ENCODE measurements at regions not wholly inside any gene's neighbourhood (a gene's known extent, or its start where the extent isn't known, plus 50 kb on each side); places are given as distances from the start of the nearest gene placed in this dataset.
"Not testable (repeated sequence)": the region's sequence is repeated elsewhere in the genome, so short reads cannot be mapped to it uniquely, and the experiment has no call there.

DNA sequence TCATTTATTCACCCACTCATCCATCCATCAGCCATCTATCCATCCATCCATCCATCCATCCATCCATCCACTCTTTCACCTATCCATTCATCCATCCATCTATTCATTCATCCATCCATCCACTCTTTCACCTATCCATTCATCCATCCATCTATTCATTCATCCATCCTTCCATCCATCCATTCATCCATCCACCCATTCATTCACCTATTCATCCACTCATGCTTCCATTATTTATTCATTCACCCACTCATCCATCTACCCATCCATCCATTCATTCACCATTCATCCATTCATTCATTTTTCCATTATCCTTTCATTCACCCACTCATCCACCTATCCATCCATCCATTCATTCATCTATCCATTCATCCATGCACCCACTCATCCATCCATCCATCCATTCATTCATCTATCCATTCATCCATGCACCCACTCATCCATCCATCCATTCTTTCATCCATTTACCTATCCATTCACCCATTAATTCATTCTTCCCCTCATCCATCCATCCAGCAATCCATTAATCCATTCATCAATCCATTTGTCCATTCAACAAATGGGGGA lies 360.9 kb downstream of the ADGRD1 start:
- DNase-seq, result no peak

DNA sequence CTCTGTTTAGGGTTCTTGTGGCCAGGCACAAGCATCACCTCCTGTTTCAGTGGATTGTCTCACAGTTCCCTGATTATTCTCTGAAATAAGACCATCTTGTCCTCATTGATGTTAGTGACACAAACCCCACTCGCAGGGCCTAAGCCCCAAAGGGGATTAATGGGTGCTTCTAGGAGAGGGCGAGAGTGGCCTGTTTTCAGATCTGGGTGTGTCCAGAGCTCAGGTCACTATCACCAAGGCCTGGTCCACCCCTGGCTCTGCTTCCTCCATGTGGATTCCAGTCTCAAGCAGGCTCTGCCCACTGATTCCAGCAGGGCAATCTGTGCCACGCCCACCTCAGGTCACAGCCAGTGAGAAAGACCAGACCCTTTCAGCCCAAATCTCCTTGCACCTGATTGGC lies 361.9 kb downstream of the ADGRD1 start:
- no peak for DNase-seq

DNA sequence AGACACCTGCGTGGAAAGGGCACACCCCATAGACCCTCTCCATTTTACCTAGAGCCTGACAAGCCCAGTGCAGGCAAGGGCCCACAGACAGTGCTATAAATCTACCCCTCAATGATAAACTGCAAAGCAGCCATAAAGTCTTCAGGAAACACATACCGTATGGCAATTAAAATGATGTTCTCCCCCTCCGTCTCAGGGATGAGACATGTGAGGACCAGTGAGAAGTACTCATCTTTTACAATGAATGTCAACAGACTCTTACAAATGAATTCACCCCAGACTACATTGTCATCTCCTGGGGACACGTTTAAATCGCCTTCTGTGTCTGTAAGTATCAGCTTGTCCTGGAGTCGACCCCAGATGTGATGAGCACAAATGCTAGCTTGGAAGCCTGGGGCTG lies 362.7 kb downstream of the ADGRD1 start:
- DNase-seq, result no peak

DNA sequence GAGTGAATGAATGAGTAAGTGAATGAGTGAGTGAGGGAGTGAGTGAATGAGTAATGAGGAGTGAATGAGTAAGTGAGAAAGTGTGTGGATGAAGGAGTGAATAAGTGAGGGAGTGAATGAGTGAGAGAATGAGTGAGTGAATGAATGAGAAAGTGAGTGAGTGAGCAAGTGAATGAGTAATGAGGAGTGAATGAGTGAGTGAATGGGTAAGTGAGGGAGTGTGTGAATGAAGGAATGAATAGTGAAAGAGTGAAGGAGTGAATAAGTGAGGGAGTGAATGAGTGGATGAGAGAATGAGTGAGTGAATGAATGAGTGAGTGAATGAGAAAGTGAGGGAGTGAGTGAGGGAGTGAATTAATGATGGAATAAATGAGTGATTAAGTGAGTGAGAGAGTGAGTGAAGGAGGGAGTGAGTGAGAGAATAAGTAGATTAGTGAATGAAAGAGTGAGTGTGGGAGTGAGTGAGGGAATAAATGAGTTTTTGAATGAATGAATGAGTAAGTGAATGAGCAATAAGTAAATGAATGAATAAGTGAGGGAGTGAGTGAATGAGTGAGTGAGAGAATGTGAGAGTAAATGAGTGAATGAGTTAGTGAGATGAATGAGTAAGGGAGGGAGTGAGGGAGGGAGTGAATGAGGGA lies 364.5 kb downstream of the ADGRD1 start:
- DNase-seq, result no peak

DNA sequence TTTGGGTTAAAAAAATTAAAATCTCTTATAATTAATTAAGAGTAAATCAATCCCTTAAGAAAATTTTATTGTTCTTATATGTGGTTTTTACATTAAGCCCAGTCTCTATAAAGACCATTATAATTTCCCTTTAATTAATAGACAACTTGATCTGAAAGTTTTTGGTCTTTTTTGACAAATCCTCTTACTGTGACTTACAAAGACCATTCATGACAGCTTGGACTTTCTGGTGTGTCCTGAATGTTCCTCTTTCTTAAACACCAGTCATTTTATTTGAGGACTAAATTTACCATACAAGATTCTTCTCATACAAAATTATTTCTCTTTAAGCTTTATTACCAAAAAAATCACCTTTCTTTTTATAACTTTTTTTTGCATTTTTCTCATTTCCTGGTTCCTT lies 368.3 kb downstream of the ADGRD1 start:
- DNase-seq, result no peak

DNA sequence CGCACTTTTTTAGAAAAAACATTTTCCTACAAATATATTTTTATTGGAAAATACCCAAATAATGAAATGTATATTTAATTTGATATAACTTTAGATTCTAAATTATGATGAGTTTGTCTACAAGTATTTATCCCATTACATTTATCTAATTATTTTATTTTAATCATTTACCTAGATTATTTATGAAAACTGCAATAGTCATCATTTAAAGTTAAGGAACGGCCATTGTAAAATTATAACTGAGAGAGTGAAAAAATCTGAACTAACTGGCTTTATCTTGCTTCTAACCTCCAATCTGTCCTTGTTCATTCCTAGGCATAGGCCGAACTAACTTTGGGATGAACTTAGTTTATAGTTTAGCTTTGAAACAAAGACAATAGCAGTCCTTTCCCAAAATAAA lies 368.8 kb downstream of the ADGRD1 start:
- DNase-seq, result not testable (repeated sequence)

DNA sequence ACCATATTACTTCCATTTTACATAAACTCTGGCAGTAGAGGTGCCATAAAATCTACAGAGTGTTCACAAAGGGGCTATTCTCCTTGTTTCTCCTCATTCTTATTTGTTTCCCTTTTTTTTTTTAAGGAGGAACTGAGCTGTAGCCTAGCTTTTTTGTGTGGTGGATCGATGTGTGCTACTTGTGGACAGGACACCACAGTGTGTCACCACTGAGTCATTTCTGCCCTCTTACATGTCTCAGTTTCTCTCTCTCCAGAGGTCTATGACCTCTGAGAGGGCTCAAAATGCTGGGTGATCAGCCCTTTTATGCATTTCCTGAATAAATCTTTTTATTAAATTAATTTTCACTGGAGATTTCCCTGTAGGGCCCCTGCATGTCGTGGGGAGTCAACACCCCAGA lies 370.2 kb downstream of the ADGRD1 start:
- no peak for DNase-seq

DNA sequence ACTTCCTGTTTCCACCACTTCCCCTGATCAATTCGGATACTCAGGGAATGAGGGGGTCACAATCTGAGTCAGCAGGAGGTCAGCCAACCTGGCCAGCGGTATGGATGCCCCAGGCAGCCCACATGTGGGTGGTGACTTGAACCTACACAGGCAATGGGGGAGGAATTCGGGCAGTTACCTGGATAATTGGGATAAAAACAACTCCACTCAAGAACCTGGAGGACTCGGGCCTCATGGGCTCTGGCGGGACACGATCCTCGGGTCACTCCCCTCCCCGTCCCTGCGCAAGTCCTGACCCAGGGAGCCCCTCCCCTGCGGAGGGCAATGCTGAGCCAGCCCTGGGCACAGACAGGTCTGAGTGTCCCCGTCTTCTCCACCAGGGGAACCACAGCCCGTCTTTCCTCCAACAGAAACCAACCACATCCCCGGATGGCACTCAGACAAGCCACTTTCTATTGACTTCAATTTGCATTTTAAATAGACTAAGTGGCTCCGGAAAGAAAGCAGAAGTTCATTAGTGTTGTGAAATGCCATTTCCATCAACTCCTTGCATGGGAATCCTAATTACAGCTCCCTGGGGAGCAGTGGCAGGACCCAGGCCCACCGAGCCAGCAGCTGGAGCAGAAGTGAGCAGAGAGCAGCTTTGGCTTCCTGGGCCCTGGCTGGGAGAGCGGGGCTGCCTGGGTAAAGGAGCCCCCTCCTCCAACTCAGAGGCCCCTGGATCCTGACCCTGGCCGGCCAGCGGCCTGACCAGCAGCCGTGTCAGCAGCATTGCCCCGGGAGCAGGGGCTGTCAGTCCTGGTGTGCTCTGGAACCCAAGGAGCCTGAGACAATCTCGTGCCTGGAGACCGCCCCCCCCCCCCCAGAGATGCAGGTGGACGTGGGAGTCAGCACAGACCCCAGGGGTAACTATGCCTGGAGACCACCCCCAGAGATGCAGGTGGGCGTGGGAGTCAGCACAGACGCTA lies 374.1 kb downstream of the ADGRD1 start:
- no peak for DNase-seq

DNA sequence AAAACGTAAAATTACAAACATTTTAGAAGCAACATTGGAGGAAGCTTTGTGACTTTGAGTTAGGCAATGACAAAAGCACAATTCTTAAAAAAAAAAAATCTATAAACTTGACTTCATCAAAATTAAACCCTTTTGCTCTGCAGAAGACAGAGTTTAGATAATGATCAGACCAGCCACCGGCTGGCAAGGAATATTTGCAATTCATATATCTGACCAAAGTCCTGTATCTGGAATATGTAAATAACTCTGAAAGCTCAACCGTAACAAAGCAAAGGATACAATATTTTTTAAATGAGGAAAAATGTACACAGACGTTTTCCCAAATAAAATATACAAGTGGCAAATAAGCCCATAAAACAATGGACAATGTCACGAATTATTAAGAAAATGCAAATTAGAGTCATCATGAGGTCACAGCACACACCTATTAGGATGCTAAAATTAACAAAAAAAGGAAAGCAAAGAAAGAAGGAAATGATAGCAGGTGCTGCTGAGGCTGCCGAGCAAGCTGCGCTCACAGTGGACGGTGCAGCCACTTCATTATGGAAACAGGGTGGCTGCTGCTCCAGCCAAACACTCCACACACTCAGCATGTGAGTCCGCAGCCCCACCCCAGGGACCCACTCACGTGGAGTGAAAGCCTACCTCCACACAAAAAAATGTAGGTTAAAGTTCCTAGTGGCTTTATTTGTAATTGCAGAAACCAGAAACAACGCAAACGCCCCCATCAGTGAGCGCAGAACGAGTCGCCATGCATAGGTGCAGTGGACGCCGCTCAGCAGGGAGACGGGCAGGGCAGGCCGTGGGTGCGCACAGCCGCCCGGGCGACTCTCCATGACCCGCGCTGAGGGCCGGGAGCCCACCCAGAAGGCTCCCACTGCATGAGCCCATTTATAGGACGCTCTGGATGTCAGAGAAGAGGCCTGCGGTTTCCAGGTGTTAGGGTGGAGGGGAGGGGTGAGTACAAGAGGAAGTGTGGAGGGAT lies 375.4 kb downstream of the ADGRD1 start:
- DNase-seq, result not testable (repeated sequence)

DNA sequence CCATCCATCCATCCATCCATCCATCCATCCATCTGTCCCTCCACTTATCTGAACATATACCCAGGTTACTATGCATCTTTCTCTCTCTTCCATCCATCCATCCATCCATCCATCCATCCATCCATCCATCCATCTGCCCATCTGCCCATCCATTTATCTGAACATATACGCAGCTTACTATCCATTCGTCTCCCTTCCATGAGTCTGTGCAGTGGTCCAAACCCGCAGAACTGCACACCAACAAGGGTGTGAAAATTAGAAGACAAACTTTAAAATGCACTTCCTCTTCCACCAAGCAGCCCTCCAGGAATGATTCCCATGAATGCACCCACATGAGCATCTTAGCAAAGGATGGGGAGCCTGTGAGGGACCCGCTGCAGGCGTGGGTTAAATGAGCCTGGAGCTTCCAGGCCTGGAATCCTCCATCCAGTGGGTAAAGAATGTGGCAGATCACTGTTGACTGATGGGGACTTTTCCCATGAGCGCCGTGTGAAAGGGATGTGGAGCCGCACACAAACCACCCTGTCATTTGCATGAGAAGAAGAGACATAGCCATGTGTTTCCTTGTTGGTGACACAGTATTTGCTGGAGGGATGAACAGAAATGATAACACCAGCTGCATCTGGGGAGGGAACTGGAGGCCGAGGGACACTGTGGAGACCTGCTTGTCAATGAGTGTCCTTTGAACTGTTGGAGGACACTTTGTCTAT lies 376.6 kb downstream of the ADGRD1 start:
- no peak for DNase-seq

DNA sequence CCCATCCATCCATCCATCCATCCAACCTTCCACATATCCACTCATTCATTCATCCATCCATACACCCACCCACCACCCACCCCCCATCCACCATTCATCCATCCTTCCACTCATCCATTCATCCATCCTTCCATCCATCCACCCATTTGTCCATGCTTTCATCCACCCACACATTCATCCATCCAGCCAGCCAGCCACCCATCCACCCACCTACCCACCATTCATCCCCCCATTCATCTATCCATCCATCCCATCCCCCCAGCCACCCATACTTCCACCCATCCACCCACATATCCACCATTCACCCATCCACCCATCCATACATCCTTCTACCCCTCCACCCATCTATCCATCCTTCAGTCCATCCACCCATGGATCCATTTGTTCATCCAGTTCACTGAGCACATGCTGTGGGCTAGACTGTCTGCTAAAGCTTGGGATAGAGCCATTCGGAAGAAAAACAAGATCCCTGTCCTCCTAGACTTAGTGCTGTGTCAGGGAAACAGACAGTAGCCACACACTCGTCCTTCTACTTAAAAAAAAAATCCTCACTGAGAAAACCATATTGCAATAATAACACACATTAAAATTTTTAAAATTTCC lies 377.5 kb downstream of the ADGRD1 start:
- no peak for DNase-seq

DNA sequence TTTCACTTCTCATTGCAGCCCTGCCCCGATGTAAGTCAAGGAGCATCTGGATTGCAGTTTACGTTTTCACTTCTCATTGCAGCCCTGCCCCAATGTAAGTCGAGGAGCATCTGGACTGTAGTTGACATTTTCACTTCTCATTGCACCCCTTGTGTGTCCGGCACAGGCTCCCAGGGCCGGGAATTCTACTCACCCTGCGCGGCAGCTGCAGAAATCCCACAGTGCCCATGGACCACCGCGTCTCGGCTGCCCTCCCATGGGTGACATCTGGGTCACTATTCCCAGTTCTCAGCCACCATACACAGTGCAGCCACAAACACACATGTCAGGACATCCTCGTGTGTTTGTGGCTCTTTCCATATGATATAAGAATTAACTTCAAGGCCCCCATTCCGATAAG lies 378.5 kb downstream of the ADGRD1 start:
- DNase-seq, result no peak

DNA sequence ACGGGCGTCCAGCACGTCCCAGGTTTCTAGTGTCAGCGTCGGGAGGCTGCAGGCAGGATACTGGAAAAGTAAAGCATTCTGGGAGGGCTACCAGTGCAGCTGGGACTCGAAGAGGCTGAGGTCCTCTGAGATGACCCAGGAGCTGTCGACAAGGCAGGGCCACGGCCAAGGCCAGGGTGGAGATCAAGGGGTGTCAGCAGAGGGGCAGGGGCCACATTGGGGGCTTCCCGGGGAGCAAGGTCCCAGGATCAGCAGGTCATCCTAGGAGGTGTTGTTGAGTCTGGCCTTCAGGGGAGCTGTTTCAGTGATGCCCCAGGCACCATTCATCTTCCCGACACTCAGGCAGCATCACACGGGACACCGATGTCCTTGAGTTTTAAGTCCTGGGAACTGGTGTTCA lies 377.8 kb upstream of the SFSWAP start:
- DNase-seq, result no peak

DNA sequence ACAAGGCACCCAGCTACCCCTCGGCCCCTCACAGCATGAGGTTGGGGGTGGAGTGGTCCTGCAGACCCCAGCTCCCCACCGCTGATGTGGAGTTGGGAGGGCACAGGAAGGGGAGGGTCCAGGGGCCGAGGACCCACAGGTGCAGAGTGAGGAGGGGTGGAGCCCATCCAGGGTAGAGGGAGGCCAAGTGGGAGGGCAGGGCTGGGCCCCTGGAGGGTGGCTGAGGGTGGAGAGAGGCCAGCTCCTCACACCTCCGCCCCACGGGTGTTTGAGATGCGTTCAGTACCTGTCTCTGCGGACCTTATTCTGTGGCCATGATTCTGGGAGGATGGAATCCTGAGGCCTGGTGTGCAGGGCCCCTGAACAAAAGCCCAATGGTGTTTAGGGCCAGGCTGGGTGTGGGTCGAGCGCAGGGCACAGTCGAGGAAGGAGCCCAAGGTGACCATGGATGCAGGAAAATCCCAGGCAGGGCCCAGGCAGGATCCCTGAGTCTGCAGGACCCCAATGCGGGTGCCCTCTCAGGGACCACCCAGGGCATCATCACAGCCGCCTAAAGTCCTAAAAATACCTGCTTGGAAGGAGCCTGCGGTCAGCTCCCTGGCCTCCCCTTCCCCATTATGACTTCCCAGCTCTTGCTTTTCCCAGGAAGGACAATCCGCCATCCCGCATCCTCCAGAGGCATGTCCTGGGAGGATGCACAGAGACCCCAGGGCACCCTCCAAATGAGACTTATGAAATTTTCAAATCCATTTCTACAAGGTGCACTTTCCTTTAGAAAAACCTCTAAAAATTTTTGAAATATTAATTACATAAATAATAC lies 377.1 kb upstream of the SFSWAP start:
- DNase-seq, result no peak

DNA sequence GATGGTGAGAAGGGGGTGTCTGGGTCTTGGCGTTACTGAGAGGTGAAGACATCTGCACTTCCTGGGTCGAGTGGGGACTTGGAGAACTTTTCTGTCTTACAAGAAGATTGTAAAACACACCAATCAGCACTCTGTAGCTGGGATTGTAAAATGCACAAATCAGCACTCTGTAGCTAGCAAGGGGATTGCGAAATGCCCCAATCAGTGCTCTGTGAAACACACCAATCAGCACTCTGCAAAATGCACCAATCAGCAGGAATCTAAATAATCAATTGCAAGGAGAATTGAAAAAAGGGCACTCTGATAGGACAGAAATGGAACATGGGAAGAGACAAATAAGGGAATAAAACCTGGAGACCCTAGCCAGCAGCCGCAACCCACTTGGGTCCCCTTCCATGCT lies 376.1 kb upstream of the SFSWAP start:
- no peak for DNase-seq

DNA sequence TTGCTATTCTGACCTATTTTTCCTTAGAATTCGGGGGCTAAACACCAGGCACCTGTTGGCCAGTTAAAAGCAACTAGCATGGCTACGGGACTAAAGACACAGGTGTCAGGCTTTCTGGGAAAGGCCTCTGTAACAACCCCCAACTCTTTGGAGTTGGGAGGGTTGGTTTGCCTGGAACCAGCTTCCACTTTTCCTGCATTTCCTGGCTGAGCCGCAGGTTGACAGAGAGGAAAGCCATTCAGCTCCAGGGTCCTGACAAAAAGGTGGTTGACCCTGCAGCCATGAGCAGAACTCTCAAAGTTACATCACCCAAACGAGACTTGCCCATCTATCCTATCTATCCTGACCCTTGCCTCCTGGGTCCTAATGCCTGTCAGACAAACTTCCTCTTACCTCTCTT lies 375.4 kb upstream of the SFSWAP start:
- DNase-seq, result no peak

DNA sequence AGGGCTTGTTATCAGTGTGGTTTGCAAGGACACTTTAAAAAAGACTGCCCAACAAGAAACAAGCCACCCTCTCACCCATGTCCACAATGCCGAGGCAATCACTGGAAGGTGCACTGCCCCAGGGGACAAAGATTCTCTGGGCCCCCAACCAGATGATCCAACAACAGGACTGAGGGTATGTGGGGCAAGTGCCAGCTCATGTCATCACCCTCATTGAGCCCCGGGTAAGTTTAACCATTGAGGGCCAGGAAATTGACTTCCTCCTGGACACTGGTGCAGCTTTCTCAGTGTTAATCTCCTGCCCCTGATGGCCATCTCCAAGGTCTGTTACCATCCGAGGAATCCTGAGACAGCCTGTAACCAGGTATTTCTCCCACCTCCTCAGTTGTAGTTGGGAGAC lies 373.0 kb upstream of the SFSWAP start:
- not testable (repeated sequence) for DNase-seq

DNA sequence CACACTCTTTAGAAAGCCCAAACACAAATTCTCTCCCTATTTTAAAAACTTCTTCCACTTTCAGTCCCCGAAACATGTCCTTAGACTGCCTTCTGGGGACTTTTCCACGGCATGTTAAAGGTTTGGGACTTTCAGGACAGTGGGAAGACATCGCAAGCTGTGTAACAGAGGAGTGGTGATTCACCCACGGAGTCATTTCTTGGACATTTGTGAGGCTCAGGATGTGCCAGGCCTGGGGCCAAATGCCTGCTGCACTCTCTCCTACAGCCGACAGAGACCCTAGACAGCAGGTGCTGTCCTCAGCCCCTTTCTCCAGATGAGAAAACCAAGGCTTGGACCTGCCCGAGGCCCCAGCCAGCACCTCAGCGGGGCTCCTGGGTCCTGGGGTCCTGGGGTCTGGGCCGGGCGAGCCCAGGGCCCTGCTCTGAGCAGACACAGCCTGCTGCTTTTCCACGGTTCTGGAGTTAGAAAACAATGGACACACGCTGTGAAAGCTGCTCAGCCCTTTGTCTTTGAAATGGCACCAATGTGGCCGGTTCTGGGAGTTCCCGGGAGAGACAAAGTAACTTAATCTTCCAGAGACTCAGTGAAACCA lies 370.2 kb upstream of the SFSWAP start:
- DNase-seq, result no peak

DNA sequence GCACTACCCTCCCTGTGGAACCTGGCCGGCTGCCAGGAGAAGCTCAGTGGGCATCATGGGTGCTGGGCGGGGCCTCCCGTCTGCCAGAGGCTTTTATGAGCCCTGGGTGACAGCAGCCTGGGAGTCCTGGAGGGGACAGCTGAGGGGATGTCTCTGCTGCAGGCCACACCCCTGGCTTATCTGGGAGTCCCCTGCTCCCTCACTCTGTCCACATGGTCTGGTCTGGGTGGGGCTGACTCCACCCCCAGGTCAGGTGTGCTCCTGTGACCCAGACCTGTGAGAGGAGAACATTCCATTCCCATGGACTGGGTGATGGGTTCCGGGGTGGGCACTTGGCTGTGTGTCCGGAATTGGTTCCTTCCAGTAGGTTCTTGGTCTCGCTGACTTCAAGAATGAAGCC lies 369.3 kb upstream of the SFSWAP start:
- not testable (repeated sequence) for DNase-seq

DNA sequence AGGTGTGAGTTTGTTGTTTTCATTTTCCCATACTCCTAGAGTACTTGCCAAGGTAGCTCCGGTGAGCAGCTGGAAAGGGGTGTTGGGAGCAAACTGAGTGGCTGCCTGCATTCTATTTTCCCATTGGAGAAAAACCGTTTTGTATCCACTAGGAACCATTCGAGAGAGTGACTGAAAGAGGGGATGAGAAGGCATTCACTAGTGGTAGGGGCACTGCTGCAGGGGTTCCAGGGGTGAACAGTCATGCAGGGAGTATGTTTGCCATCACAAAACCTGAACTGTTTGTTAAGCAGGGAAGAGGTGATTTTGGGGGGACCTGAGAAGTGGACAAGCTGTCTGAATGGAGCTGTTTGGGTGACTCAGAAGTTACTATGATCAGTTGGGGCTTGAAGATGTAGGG lies 367.5 kb upstream of the SFSWAP start:
- not testable (repeated sequence) for DNase-seq

All from skin of body (tissue), 1 donor.